Stimulated activated CD8-positive, alpha-beta memory T cell treated with anti-CD3 and anti-CD28 coated beads, Interleukin-12 subunit alpha, Interleukin-12 subunit beta, amount 100 ng/mL, for 1 hour (primary cell): ENCODE measurements at regions not wholly inside any gene's neighbourhood (a gene's known extent, or its start where the extent isn't known, plus 50 kb on each side); places are given as distances from the start of the nearest gene placed in this dataset.
"Not testable (repeated sequence)": the region's sequence is repeated elsewhere in the genome, so short reads cannot be mapped to it uniquely, and the experiment has no call there.

Experiments
- DNase-seq: peaks from one replicate; pipeline ENCODE4 v3.0.0-alpha.2; 2020; ENCODE audit warnings: low read depth

DNA sequence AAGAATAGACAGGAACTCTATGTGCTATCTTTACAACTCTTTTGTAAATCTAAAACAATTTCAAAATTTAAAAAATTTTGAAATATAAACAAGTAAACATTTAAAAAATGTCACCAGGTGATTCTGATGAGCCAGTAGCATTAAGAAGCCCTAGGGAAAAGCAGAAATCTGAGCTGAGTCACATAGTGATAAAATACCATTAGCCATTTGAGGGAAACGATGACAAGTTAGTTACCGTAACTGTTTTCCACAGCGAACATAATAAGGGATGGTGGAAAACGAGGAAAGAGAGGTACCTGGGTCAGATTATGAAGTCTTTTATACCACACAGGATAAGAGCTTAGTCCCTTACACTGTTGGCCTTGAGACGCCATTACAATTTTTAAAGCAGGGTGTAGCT lies 55.5 kb downstream of the PRR15 start:
- no peak for DNase-seq

DNA sequence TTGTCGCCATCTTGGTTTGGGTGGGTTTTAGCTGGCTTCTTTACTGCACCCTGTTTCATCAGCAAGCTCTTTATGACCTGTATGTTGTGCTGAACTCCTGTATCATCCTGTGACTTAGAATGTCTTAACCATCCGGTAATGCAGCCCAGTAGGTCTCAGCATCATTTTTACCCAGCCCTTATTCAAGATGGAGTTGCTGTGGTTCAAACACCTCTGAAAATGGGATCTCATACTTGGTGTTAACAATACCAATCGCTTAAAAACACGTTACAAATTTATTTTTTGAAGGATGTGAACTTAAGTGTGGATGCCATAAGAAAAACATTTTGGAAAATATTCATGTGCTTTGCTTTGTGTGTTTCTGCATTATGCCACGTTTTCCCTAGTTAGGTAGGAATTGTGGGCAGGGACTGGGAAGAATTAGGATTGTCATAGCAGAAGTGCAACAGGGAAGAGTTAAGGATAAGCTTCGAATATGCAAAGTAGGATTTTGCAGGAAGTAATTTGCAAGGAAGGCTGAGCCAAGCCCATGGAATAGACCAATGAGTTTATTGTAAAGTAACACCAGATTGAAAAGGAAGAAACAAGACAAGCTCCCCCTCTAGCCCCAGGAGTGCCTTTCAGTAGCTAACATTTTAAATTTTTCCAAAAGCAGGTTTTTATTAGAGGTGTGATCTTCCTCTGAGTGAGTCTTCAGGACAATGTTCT lies 56.4 kb downstream of the PRR15 start:
- DNase-seq: no peak

DNA sequence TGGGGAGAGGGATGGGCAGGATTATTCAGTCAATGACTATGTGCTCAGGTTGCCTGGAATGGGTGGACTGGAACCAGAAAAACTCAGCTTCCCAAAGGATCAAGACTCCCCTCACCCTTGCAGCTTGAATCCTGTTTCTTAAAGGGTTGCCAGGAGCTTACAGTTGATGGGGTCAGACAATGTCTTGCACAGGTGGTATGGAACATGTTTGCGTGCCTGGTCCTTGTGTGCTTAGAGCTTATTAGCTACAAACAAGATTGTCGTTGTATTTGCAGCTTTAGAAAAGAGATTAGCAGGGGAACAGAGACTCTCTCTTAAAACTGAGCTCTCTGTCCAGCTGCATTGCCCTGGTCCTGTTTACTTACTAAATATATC lies 56.9 kb downstream of the PRR15 start:
- no peak for DNase-seq

DNA sequence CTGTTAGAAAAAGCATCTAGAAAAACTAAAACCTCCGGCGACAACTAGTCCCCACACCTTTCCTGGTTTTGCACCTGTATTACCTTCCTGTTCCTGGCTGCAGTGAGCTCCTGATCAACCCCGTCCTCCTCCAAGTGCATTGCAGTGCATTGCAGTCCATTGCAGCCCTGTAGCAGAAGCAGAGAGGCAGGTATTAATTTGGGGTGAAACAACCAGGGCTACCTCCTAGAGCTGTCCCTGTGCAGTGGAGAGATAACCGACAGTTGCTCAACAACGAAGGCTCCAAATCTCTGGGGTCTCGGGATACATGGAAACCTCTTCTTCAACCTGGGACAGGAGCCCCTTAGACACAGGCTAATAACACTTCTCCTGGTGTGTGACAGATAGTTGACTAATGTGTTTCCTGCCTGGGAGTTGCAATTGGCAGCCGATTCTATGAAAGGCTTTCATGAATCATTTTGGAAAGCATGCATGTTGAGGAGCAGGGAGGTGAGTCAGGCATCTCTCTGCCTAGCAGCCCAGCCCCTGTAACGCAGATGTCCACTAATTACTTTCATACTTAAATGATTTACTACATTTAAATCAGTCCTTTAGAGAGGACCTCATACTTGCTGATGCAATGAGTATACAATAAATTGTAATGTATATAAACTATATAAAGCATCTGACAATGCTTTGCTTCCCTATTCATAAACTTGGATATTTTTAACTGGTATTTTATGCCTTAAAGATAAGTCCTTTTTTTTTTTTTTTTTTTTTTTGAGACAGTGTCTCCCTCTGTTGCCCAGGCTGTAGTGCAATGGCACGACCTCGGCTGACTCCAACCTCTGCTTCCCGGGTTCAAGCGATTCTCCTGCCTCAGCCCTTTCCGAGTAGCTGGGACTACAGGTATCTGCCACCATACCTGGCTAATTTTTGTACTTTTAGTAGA lies 59.0 kb downstream of the PRR15 start:
- DNase-seq: no peak

DNA sequence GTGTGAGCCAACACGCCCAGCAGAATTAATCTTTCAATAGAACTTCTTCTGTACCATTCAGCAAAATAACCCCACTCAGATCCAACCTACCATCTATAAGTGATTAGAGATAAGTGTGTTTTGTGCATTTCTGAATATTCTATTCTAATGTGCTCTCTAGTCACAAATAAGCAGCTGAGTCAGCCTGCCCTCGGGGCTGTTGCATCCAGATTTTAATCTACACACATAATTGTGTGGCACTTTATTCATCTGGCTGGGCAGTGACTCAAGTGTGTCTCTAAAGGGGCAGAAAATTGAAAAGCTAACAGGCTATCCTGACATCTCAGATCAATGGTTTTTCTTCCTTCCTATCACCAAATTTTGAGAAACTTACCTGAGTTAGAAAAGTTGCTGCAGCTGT lies 60.3 kb downstream of the PRR15 start:
- DNase-seq: no peak

DNA sequence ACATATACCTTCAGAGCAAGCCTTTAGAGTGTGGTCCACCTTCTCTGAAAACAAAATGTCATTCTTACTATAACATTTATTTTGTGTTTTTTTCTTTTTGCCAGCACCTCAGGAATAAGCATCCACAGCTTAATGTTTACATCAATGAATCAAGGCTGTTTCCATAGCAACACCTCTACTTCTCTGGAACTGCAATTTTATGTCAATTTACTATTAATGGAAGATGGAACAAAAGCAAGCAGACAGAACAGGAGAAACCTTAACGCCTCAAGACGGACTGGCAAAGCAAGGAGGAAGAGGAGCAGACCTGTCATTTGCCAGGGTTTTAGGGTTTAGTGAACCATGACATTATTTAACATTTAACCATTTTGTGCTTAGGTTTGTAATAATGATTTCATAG lies 63.1 kb downstream of the PRR15 start:
- no peak for DNase-seq

DNA sequence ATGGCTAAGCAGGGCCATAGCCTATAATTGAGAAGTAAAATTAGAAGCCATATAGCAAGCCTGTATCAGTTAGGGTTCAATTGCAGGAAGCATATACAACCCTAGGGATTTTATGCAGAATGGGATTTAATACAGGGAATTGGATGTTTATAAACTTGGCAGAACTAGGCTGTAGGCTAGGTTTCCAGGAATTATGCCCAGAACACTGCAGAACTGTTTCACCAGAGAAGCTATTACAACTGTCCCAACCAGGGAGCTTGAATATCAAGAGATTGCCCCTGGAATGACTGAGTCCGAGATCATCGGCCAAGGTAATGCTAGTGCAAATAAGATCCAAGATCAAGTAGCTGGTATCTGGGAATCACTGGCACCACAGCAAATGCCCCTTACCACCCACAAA lies 64.0 kb downstream of the PRR15 start:
- no peak for DNase-seq

DNA sequence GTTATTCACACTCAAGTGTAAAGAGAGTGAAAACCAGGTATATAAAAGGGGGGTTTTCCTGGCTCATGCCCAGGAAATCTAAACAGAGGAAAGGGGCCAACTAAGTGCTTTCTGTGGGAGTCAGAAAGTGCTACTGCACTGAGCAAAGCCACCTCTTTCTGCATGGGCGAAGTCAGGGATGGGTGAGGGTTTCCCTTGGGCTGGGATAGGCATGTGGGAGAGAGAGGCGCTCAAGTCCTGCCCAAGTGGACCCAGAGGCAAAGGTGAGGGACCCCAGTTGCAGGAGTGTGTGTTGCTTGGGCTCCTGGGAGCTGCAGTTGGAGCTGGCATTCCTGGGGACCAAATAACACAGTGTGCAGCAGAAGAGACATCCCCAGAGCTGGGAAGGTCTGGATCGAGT lies 65.9 kb downstream of the PRR15 start:
- no peak for DNase-seq

DNA sequence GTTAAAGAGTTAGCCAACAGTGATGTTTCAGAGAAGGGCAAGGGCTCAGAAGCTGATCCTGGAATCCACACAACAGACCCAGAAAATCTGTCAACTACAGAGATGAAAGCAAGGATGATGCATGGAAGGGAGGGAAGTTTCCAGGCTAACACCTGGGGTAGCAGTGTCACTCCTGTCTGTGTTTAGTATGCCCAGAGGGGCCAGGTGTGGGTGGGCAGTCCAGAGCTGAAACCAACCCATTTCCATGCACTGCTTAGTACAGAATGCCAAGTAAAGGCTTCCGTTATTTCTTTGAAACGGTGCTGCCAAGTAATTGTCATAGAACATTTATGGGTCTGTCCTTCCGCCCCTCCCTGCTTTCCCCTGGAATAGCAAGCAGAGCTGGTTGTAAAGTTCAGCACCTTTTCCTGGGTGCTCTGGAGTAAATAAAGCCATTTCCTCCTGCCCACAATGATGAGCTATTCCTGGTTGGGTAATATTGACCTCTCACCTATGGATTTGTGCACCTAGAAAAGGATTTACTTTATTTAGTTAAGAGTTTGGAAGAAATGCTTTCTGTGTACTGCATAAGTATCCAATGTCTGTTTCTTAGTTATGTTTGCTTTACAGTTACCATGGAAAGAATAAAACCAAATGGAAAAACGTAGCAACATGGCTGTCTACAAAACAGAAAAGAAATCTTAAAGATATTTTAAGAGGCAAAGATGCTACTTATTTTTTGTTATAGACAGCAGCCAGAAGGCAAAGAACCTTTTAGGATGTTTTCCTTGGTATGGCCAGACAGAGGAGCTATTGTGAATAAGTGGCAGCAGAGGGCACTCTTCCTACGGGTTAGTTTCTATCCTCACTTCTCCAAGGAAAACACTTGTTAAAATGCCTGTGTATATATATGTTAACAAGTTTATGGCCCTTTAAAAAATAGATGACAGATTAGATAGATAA lies 71.7 kb downstream of the PRR15 start:
- DNase-seq: not testable (repeated sequence)

DNA sequence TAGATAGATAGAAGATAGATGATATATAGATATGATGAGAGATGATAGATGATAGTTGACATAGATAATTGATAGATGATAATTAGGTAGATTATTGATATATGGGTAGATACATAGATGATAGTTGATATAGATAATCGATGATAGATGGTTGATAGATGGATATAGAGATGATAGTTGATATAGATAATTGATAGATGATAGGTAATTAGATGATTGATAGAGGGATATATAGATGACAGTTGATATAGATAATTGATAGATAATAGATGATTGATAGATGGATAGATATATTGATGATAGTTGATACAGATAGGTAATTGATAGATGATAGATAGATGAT lies 72.3 kb downstream of the PRR15 start:
- no peak for DNase-seq

DNA sequence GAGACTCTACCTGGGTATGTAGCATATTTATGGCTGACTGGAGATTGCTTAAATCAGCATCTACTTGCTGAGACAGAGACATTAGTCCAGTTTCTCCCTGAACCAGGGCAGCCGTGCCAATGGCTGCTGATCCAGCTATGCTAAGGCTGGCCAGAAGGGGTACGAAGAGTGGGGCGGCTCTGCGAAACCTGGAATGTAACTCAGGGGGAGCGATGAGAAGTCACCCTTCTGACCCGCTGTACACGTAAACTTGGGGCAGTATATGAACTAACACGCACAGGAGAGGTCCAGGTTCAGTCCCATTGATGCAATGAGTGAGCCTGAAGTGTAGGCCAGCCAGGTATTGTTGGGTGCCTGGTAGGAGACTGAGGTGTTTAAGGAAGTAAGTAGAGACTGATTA lies 73.7 kb downstream of the PRR15 start:
- no peak for DNase-seq

DNA sequence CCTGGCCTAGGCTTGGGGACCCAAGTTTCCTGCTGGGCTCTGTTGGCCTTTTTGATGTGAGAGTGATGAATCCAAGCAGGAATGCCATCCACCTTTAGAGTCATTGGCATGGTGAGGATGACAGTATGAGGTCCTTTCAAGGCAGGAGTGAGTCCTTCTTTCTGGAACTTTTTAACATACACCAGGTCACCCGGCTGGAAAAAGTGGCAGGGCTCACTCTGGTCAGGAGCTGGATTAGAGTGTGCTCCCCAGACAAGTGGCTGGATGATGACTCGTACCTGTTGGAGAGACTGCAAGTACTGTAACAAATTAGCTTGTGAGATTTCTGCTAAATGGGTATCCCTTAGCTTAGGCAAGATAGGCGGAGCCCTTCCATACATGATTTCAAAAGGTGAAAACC lies 75.2 kb downstream of the PRR15 start:
- not testable (repeated sequence) for DNase-seq

DNA sequence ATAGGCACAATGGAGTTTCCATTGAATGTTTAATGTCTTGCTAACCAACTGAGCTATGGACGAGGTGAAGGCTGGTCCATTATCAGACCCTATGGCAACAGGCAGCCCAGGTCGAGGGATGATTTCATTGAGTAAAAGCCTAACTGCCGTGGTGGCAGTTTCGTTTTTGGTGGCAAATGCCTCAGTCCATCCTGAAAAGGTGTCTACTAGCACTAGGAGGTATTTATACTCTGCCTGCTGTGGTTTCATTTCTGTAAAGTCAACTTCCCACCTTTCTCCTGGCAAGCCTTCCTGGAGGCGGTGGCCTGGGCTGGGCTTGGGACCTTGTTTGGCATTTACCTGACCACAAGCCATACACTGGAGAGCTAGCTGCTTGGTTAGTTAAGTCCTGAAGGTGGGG lies 75.8 kb downstream of the PRR15 start:
- no peak for DNase-seq

DNA sequence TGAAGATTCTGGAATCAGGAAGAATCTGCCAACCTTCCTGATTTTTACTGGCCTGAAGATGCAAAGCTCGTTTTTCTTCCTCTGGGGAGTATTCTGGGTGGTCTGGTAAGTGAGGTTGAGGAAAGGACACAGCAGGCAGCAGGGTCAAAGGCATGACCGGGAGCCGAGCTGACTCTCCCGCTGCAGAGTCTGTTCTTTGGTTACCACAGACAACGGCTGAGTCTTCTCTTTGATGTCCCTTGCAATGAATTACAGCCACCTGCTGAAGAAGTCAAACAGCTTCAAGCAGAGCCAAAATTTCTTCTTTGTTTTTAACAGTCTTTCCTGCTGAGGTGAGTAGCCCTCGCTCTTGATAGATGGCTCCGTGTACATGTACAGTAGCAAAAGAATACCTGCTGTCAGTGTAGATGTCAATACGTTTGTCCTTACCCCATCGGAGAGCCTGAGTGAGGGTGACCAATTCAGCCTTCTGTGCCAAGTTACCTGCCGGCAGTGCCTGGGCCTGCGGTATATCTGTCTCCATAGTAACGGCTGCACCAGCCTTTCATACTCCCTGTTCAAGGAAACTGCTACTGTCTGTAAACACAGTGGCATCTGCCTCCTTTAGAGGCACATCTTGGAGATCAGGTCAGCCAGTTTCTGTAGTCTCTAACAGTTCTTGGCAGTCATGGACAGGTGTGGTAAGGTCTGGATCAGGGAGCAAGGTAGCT lies 76.4 kb downstream of the PRR15 start:
- DNase-seq: no peak

DNA sequence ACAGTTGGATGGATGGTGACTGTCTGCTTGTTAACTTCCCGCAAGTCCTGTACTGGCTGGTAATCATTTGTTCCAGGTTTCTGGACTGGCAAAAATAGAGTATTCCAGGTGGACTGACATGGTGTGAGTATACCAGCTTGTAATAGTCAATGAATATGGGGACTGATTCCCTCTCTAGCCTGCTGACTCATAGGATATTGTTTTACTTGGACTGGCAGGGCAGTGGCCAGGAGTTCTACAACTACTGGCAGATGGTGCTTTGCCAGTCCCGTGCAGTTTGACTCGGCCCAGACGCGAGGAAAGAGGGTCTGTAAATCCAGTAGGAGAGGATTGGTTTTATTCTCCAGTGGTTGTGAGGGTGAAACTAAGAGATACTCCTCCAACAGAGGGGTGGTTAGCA lies 78.0 kb downstream of the PRR15 start:
- no peak for DNase-seq

DNA sequence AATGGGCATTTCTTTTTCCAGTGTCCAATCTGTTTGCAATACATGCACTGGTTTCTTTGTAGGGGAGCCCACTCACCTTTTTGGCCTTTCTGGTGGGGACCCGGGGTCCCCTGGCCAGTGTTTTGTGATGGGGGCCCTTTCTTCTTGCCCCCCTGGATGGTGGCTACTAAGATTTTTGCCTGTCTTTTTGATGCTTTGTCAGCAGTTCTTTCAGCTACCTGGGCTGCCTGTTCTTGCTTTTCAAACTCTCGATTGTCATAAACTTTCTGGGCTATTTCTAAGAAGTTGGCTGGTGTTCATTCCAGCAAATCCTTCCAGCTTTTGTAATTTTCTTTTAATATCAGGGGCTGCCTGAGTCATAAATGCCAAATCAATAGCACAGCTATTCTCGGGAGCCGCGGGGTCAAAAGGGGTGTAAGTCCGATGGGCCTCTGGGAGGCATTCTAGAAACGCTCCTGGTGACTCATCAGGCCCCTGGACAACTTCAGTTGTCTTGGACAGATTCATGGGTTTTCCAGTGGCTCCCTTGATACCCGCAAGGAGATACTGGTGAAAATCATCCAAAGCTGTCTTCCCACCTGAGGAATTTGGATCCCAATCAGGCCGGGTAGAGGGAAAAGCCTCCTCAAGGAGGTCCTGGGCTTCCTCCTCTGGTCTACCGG lies 79.0 kb downstream of the PRR15 start:
- no peak for DNase-seq

DNA sequence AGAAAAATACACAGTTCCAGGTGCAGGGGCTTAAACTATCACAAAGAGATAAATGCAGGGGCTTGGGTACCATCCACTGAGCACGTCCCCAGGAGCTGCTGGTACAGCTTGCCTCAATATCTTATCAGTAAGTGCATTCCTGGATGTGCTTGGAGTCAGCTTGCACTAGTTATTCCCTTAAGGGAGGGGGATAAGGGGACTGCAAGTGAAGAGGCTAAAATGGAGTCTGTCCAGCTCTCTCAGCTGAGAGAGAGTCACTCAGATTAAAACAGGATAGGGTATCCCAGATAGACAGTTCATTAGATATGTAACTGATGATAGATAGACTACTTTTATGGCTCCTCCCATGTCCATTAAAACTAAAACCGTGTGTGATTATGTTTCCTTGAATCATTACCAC lies 82.5 kb downstream of the PRR15 start:
- not testable (repeated sequence) for DNase-seq

DNA sequence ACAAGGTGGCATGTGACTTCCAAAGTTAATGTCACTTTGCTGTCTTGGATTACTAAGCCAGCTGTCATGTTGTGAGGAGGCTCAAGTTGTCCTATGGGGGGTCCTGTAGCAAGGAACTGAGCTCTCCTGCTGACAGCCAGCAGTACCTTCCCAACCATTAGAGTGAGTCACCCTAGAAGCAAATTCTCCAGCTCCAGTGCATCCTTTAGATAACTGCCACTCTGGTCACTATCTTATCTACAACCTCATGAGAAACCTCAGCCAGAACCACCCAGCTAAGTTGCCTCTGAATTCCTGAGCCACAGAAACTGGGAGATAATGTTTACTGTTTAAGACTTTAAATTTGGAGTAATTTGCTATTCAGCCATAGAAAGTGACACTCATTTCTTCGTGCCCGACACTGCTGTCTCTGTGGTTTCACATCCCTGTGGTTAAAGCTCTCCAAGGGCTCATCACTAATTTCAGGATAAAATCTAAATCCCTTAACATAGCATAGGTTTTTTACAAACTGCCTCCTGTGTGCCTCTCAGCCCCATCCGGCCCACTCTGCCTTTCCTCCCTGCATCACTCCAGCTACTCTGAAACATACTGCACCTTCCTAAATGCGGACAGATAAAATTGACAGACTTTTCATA lies 83.5 kb downstream of the PRR15 start:
- no peak for DNase-seq

DNA sequence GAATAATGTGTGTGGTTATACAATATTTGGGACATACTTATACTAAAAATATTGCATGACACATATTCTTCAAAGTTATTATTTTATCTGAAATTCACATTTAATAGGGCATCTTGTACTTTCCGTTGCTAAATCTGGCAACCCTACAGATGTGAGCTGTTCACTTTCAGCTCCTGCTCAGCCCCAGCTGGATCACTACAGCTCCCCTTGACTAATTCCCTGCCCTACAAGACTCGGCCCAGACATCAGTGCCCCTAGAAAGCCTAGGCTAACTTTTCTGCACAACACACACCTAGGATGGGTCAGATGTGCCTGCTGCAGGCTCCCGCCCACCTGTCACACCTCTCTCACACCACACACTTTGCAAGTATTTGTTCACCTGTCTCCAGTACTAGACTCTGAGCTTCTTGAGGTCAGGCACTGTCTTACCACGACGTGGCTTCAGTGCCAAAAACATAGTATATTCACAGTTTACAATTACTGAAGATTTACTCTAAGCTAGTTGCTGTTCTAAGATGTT lies 84.1 kb downstream of the PRR15 start:
- DNase-seq: not testable (repeated sequence)

DNA sequence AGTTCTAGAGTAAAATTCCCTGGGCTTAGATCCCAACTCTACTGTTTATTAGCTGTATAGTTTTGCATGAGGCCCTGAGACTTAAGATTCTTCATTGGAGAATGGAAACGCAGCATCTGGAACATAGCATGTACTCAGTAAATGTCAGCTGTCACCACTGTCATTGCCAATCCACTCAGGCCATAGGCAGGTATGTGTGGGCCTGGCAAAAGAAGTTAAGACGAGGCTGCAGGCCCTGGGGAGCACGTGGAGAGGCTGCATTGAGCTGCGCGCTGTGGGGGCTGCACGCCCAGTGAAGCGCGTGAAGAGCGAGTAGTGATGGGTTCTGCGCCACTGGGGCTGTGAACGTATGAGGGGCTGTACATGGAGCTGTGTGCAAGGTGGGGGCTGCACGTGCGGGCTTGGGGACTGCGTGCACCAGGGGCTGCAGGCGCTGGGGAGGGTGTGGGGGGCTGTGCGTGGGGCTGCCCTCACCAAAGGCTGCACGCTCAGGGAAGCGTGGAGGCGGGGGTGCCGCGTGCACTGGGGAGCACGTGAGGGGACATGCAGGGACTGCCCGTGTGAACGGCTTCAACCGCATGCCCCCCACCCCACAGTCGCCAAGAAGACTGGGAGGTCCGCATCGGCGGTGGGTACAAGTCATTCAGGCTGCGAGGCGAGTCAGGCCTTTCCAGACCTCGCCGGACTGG lies 85.5 kb downstream of the PRR15 start:
- DNase-seq: no peak
